ENCODE measurements at regions not wholly inside any gene's neighbourhood (a gene's known extent, or its start where the extent isn't known, plus 50 kb on each side); places are given as distances from the start of the nearest gene placed in this dataset.

- no peak for TF ChIP-seq CTCF (IDR thresholded peaks at IDR 0.05)
- Histone ChIP-seq H3K9me3 (no peaks in the 10 kb centered on the region), H3K4me1 (ENCODE audit: control insufficient read depth in 1 of 2, insufficient read depth in 1 of 2, low read depth in 1 of 2, low read length in 1 of 2) (no peaks in the 10 kb centered on the region), H3K27me3 (no peaks in the 10 kb centered on the region), H3K36me3 (no peaks in the 10 kb centered on the region), H3K27ac (no peak overlapping the region), H3K4me3 (ENCODE audit: low read depth in 1 of 2, low read length in 1 of 2) (no peak overlapping the region)
These were observed 287.0 kb upstream of the CHD6 start for GRCh38 chr20:41905199-41905598.

GRCh38 chr20:41903586-41903985 lies 285.4 kb upstream of the CHD6 start:
- no peaks in the 10 kb centered on the region for H3K36me3 ChIP-seq
- no peak for TF ChIP-seq CTCF (IDR thresholded peaks at IDR 0.05)
- H3K4me1 ChIP-seq (ENCODE audit: control insufficient read depth in 1 of 2, insufficient read depth in 1 of 2, low read depth in 1 of 2, low read length in 1 of 2): no peaks in the 10 kb centered on the region
- H3K27ac ChIP-seq: no peak overlapping the region
- no peaks in the 10 kb centered on the region for H3K27me3 ChIP-seq
- no peak overlapping the region for H3K4me3 ChIP-seq (ENCODE audit: low read depth in 1 of 2, low read length in 1 of 2)
- H3K9me3 ChIP-seq: no peaks in the 10 kb centered on the region

- H3K4me1 ChIP-seq (ENCODE audit: control insufficient read depth in 1 of 2, insufficient read depth in 1 of 2, low read depth in 1 of 2, low read length in 1 of 2): no peaks in the 10 kb centered on the region
- no peaks in the 10 kb centered on the region for H3K36me3 ChIP-seq
- H3K4me3 ChIP-seq (ENCODE audit: low read depth in 1 of 2, low read length in 1 of 2): no peak overlapping the region
- no peak for TF ChIP-seq CTCF (IDR thresholded peaks at IDR 0.05)
- no peaks in the 10 kb centered on the region for H3K9me3 ChIP-seq
- no peaks in the 10 kb centered on the region for H3K27me3 ChIP-seq
- no peak overlapping the region for H3K27ac ChIP-seq
These were observed 284.2 kb upstream of the CHD6 start for GRCh38 chr20:41902346-41902745.

- no peak for TF ChIP-seq CTCF (IDR thresholded peaks at IDR 0.05)
- H3K27ac ChIP-seq: no peak overlapping the region
These were observed 282.1 kb upstream of the CHD6 start for GRCh38 chr20:41900201-41900691.

GRCh38 chr20:41897708-41898107 lies 279.5 kb upstream of the CHD6 start:
- Histone ChIP-seq H3K27ac (no peak overlapping the region), H3K9me3 (no peaks in the 10 kb centered on the region), H3K36me3 (no peaks in the 10 kb centered on the region), H3K27me3 (no peaks in the 10 kb centered on the region), H3K4me1 (ENCODE audit: control insufficient read depth in 1 of 2, insufficient read depth in 1 of 2, low read depth in 1 of 2, low read length in 1 of 2) (no peaks in the 10 kb centered on the region), H3K4me3 (ENCODE audit: low read depth in 1 of 2, low read length in 1 of 2) (no peak overlapping the region)
- no peak for TF ChIP-seq CTCF (IDR thresholded peaks at IDR 0.05)

More at GRCh38 chr20:41900201-41900691, 282.1 kb upstream of the CHD6 start:
- Histone ChIP-seq H3K36me3 (no peaks in the 10 kb centered on the region), H3K4me1 (ENCODE audit: control insufficient read depth in 1 of 2, insufficient read depth in 1 of 2, low read depth in 1 of 2, low read length in 1 of 2) (no peaks in the 10 kb centered on the region), H3K9me3 (no peaks in the 10 kb centered on the region), H3K4me3 (ENCODE audit: low read depth in 1 of 2, low read length in 1 of 2) (no peak overlapping the region), H3K27me3 (no peaks in the 10 kb centered on the region)

Data from neutrophil (primary cell).